HEK293T (cell line): ENCODE measurements at regions not wholly inside any gene's neighbourhood (a gene's known extent, or its start where the extent isn't known, plus 50 kb on each side); places are given as distances from the start of the nearest gene placed in this dataset.

Experiments
- CTCF ChIA-PET: fragments of 350-600 bp; formaldehyde crosslinking; extraction: SDS; loops from one replicate; lab custom pipeline; 2021; ENCODE audit warnings: antibody characterized with exemption, inconsistent platforms; lab: Yijun Ruan, JAX
- POLR2A ChIA-PET: fragments of 350-600 bp; formaldehyde crosslinking; extraction: SDS; loops from one replicate; lab custom pipeline; 2020; ENCODE audit warnings: antibody characterized with exemption, inconsistent platforms; lab: Yijun Ruan, JAX
- DNase-seq: peaks from one replicate; pipeline ENCODE4 v3.0.0; 2012; ENCODE audit warnings: mixed read lengths; ENCODE audit errors: extremely low spot score
- ARNT ChIP-seq: fragments of 450-650 bp; IDR thresholded peaks from 2 replicates; pipeline ENCODE4 v1.6.1; 2017; ENCODE audit warnings: mild to moderate bottlenecking
- BHLHE40 ChIP-seq: fragments of 450-650 bp; IDR thresholded peaks from 2 replicates; pipeline ENCODE4 v1.6.1; 2016; ENCODE audit warnings: mild to moderate bottlenecking, moderate library complexity, borderline replicate concordance
- CTBP1 ChIP-seq: fragments of 450-650 bp; IDR thresholded peaks from 2 replicates; pipeline ENCODE4 v1.6.1; 2016; ENCODE audit warnings: borderline replicate concordance
- ELF4 ChIP-seq: fragments of 450-650 bp; IDR thresholded peaks from 2 replicates; pipeline ENCODE4 v1.6.1; 2017; ENCODE audit warnings: antibody characterized with exemption
- FOXA1 ChIP-seq: fragments of 450-650 bp; IDR thresholded peaks from 2 replicates; pipeline ENCODE4 v1.6.1; 2016; ENCODE audit warnings: mild to moderate bottlenecking
- FOXK2 ChIP-seq: fragments of 450-650 bp; IDR thresholded peaks from 2 replicates; pipeline ENCODE4 v1.6.1; 2016; ENCODE audit warnings: mild to moderate bottlenecking
- FOXM1 ChIP-seq: fragments of 450-650 bp; IDR thresholded peaks from 2 replicates; pipeline ENCODE4 v1.6.1; 2017; ENCODE audit warnings: mild to moderate bottlenecking, borderline replicate concordance
- HDGF ChIP-seq: fragments of 450-650 bp; IDR thresholded peaks from 2 replicates; pipeline ENCODE4 v1.6.1; 2017; ENCODE audit warnings: antibody characterized with exemption, borderline replicate concordance
- L3MBTL2 ChIP-seq: fragments of 450-650 bp; conservative IDR thresholded peaks from 2 replicates; pipeline ENCODE4 v1.6.1; 2016; ENCODE audit warnings: mild to moderate bottlenecking
- LEF1 ChIP-seq: fragments of 450-650 bp; IDR thresholded peaks from 2 replicates; pipeline ENCODE4 v1.6.1; 2017; ENCODE audit warnings: mild to moderate bottlenecking, borderline replicate concordance
- NFRKB ChIP-seq: fragments of 450-650 bp; IDR thresholded peaks from 2 replicates; pipeline ENCODE4 v1.6.1; 2016; ENCODE audit warnings: mild to moderate bottlenecking, moderate library complexity
- SP1 ChIP-seq: fragments of 450-650 bp; IDR thresholded peaks from 2 replicates; pipeline ENCODE4 v1.6.1; 2017
- SUZ12 ChIP-seq: fragments of 450-650 bp; IDR thresholded peaks from 2 replicates; pipeline ENCODE4 v1.6.1; 2016; ENCODE audit warnings: mild to moderate bottlenecking
- TARDBP ChIP-seq: fragments of 450-650 bp; IDR thresholded peaks from 2 replicates; pipeline ENCODE4 v1.6.1; 2016
- ZNF384 ChIP-seq: fragments of 450-650 bp; IDR thresholded peaks from 2 replicates; pipeline ENCODE4 v1.6.1; 2016
- TF ChIP-seq, protein P1 (sequence below): fragments of 450-650 bp; IDR thresholded peaks from 2 replicates; pipeline ENCODE4 v1.6.1; 2016

DNA sequence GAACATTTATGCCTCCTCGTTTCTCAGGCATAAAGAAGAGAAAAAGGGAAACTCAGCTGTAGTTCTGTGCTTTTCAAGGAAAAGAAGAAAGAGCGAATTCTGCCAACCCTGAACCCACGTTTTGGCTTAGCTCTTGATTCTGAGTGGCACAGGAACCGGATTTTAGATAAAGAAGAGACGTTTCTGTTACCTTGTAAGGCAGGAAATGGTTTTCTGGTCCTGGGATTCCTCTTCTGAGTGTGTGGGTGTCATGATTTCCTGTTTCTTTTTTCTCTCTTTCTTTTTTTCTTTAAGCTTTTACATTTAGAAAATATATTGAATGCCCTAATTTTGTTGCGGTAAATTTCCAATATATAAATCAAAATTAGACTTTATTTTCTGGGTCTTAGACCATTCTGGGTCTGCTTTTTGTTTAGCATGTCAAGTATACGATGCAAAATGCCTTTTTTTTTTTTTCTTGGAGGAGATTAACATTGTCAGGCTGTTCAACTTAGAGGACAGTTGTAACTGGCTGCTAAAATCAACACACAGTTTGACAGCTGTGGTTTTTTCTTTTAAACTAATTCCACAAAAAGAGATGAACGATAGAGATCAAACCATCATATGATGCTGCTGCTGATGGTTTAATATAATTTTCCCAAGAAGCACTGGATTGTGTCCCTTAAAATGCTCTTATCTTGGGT, 190.8 kb downstream of the GATA3 start:
- TF ChIP-seq LEF1 (no peak), SUZ12 (no peak)
- no peak for DNase-seq
- ChIA-PET POLR2A (no interaction called here), CTCF (interaction anchor here (0.6 kb wide), 1 partner anchor 79 kb away, joined by 5 read pairs; no protein-coding TSS in a partner anchor)

DNA sequence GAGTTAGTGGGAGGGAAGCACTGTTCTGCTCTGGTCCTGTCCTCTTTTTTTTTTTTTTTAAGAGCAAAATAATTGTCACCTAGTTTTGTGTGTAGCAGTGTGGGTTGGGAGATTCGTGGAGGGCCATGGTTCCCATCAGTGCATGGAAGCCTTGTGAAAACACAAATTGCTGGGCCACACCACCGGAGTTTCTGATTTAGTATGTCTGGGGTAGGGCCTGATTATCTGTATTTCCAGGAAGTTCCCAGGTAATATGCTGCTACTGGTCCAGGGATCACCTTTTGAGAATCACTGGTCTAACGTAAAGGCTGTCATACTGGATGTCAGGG, 191.3 kb downstream of the GATA3 start:
- POLR2A ChIA-PET = no interaction called here
- no peak for DNase-seq
- CTCF ChIA-PET = interaction anchor here (0.6 kb wide), 1 partner anchor 79 kb away, joined by 5 read pairs; no protein-coding TSS in a partner anchor
- TF ChIP-seq FOXM1 (no peak), ELF4 (no peak), SUZ12 (no peak), LEF1 (no peak), BHLHE40 (no peak), CTBP1 (no peak), L3MBTL2 (no peak), ARNT (no peak), FOXA1 (no peak), NFRKB (no peak), SP1 (no peak), ZNF384 (no peak), HDGF (no peak), FOXK2 (no peak), TARDBP (no peak)
- TF ChIP-seq, protein P1, sequence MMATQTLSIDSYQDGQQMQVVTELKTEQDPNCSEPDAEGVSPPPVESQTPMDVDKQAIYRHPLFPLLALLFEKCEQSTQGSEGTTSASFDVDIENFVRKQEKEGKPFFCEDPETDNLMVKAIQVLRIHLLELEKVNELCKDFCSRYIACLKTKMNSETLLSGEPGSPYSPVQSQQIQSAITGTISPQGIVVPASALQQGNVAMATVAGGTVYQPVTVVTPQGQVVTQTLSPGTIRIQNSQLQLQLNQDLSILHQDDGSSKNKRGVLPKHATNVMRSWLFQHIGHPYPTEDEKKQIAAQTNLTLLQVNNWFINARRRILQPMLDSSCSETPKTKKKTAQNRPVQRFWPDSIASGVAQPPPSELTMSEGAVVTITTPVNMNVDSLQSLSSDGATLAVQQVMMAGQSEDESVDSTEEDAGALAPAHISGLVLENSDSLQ = no peak

DNA sequence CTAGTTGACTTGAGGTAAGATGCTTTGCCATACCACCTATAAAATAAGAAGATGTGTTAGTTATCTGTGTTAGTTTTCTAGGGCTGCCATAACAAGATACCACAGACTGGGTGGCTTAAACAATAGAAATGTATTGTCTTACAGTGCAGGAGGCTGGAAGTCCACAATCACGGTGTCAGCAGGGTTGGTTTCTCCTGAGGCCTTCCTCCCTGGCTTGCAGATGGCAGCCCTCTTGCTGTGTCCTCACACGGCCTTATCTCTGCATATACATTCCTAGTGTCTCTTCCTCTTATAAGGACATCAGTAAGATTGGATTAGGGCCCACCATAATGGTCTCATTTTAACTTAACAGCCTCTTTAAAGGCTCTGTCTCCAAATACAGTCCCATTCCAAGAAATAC, 192.1 kb downstream of the GATA3 start:
- no peak for DNase-seq
- ChIA-PET CTCF (no interaction called here), POLR2A (no interaction called here)
- no peak for TF ChIP-seq SUZ12
- TF ChIP-seq FOXK2 = no peak
- no peak for TF ChIP-seq HDGF
- no peak for TF ChIP-seq BHLHE40
- TF ChIP-seq LEF1 = no peak
- no peak for TF ChIP-seq L3MBTL2
- TF ChIP-seq TARDBP = no peak
- no peak for TF ChIP-seq ARNT
- TF ChIP-seq FOXA1 = no peak
- TF ChIP-seq, protein P1 = no peak
- no peak for TF ChIP-seq SP1
- TF ChIP-seq ZNF384 = no peak
- TF ChIP-seq FOXM1 = no peak

DNA sequence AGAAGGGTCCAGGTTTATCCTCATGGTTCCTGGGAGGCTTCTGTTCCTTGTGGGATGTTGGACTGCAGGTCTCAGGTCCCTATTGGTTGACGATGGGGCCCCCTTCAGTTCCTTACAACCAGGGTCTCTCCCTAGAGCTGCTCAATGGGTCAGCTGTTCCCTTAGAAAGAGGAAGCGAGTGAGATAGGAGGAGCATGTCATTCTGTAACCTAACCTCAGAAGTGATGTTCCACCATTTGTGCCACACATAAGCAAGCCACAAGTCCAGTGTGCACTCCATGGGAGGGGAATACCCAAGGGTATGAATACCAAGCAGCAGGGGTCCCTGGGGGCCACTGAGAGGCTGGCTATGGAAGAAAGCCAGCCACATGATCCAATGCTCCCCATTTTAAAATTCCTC, 192.7 kb downstream of the GATA3 start:
- no peak for TF ChIP-seq FOXA1
- no peak for TF ChIP-seq NFRKB
- TF ChIP-seq ZNF384 = no peak
- no peak for TF ChIP-seq BHLHE40
- TF ChIP-seq FOXK2 = no peak
- TF ChIP-seq CTBP1 = no peak
- no peak for TF ChIP-seq SP1
- no peak for TF ChIP-seq FOXM1
- no peak for TF ChIP-seq TARDBP
- no peak for TF ChIP-seq ARNT
- no peak for TF ChIP-seq L3MBTL2
- TF ChIP-seq LEF1 = no peak
- no peak for TF ChIP-seq SUZ12
- TF ChIP-seq HDGF = no peak
- TF ChIP-seq, protein P1 = no peak
- ChIA-PET CTCF (no interaction called here), POLR2A (no interaction called here)
- no peak for DNase-seq

DNA sequence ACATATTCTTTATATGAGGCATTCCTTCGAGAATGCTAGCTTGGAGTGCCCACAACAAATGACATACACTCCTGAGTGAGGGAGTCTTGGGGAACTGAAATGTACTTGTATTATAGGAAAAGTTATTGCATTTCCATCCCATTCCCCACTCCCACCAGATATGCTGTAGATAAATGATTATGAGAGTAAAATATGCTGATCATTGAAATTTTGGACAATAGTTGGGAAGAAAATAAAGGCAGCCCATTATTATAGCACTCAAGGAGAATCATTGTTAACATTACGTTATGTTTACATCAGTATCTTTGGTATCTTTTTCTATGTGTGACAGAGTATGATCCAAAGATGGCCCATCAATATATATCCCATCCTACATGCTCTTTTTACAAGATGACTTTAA, 194.4 kb downstream of the GATA3 start:
- DNase-seq = no peak
- CTCF ChIA-PET = no interaction called here
- TF ChIP-seq ZNF384 (no peak), LEF1 (no peak), FOXM1 (no peak), CTBP1 (no peak), ELF4 (no peak), FOXA1 (no peak), BHLHE40 (no peak), FOXK2 (no peak), NFRKB (no peak), L3MBTL2 (no peak), HDGF (no peak), ARNT (no peak), TARDBP (no peak), SUZ12 (no peak), SP1 (no peak)
- TF ChIP-seq, protein P1 = no peak
- POLR2A ChIA-PET = no interaction called here

DNA sequence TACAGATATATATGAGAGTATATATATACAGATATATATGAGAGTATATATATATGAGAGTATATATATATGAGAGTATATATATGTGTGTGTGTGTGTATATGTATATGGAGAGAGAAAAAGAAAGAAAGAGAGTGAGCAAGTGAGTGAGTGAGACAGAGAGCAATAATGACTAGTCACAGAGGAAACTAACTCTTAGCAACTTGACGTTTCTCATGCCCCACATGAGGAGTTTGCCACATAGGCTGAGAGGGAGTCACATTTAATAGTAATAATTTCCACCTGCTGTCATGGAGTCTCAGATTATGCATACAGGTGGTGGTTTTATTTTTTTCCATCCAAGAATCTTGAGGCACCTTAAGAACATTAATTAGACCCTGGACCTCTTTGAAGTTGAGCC, 199.9 kb downstream of the GATA3 start:
- no peak for DNase-seq
- POLR2A ChIA-PET = no interaction called here
- CTCF ChIA-PET = no interaction called here
- TF ChIP-seq, protein P1 = no peak
- TF ChIP-seq FOXM1 = no peak
- no peak for TF ChIP-seq TARDBP
- TF ChIP-seq LEF1 = no peak
- TF ChIP-seq CTBP1 = no peak
- no peak for TF ChIP-seq L3MBTL2
- no peak for TF ChIP-seq SUZ12
- no peak for TF ChIP-seq BHLHE40
- TF ChIP-seq ELF4 = no peak
- TF ChIP-seq FOXK2 = no peak
- no peak for TF ChIP-seq ZNF384
- no peak for TF ChIP-seq HDGF
- no peak for TF ChIP-seq ARNT
